HAP-1 (cell line): ENCODE measurements at regions not wholly inside any gene's neighbourhood (a gene's known extent, or its start where the extent isn't known, plus 50 kb on each side); places are given as distances from the start of the nearest gene placed in this dataset.
"Not testable (repeated sequence)": the region's sequence is repeated elsewhere in the genome, so short reads cannot be mapped to it uniquely, and the experiment has no call there.

Source experiments
- DNase-seq, 2 experiments: peaks; one replicate each; pipeline ENCODE4 v3.0.0-alpha.2; 2016 to 2020; ENCODE audit warnings: low spot score in 2 of 2
- H3K27me3 ChIP-seq: fragments of 250-450 bp; sonication (Bioruptor Pico); 2 replicates; pipeline ENCODE4 v1.5.1; 2020; ENCODE audit warnings: low read depth, mild to moderate bottlenecking, moderate library complexity
- H3K36me3 ChIP-seq: fragments of 250-450 bp; sonication (Bioruptor Pico); replicated peaks from 2 replicates; pipeline ENCODE4 v1.5.1; 2020; ENCODE audit warnings: mild to moderate bottlenecking
- H3K4me1 ChIP-seq: fragments of 250-450 bp; sonication (Bioruptor Pico); 2 replicates; pipeline ENCODE4 v1.5.1; 2020; ENCODE audit warnings: mild to moderate bottlenecking
- H3K4me3 ChIP-seq: fragments of 250-450 bp; sonication (Bioruptor Pico); 2 replicates; pipeline ENCODE4 v1.5.1; 2020; ENCODE audit warnings: mild to moderate bottlenecking, moderate library complexity
- H3K9me3 ChIP-seq: fragments of 250-450 bp; sonication (Bioruptor Pico); 2 replicates; pipeline ENCODE4 v1.5.1; 2020; ENCODE audit warnings: mild to moderate bottlenecking, moderate library complexity
- in situ Hi-C: fragments of 300-500 bp; cut with MboI; formaldehyde crosslinking; loops from 3 replicates; pipeline ENCODE4 v1.14.3; 2020; ENCODE audit warnings: low sequenced_read_pairs, inconsistent platforms, mixed read lengths

GRCh38 chr18:10127729-10128128 lies 213.9 kb downstream of the VAPA start:
- no peaks in the 10 kb centered on the region for H3K9me3 ChIP-seq
- DNase-seq, result no peak
- no peaks in the 10 kb centered on the region for H3K36me3 ChIP-seq
- no peaks in the 10 kb centered on the region; the same call in 1 of the 2 replicates for H3K27me3 ChIP-seq
- H3K4me3 ChIP-seq, result no peak overlapping the region
- in situ Hi-C loops, result no loop called here
- no peaks in the 10 kb centered on the region for H3K4me1 ChIP-seq

- Histone ChIP-seq H3K4me3 (no peak overlapping the region), H3K9me3 (no peaks in the 10 kb centered on the region), H3K4me1 (no peaks in the 10 kb centered on the region), H3K36me3 (no peaks in the 10 kb centered on the region), H3K27me3 (no peaks in the 10 kb centered on the region; the same call in 1 of the 2 replicates)
- in situ Hi-C loops, result no loop called here
- DNase-seq, result no peak
Measured at GRCh38 chr18:10128921-10129501, 215.2 kb downstream of the VAPA start.

GRCh38 chr18:10130606-10131005 lies 216.8 kb downstream of the VAPA start:
- Histone ChIP-seq H3K27me3 (no peaks in the 10 kb centered on the region; the same call in 1 of the 2 replicates), H3K9me3 (no peaks in the 10 kb centered on the region), H3K36me3 (no peaks in the 10 kb centered on the region), H3K4me1 (no peaks in the 10 kb centered on the region), H3K4me3 (no peak overlapping the region)
- no peak for DNase-seq
- in situ Hi-C loops, result no loop called here

- in situ Hi-C loops, result no loop called here
- no peaks in the 10 kb centered on the region for H3K27me3 ChIP-seq
- H3K9me3 ChIP-seq, result no peaks in the 10 kb centered on the region
- H3K36me3 ChIP-seq, result no peaks in the 10 kb centered on the region
- no peaks in the 10 kb centered on the region for H3K4me1 ChIP-seq
- no peak overlapping the region for H3K4me3 ChIP-seq
- no peak for DNase-seq
Measured at GRCh38 chr18:10131081-10131459, 217.3 kb downstream of the VAPA start.

- H3K27me3 ChIP-seq, result no peaks in the 10 kb centered on the region
- H3K4me3 ChIP-seq, result 0 out of 2 replicates have a peak overlapping the region, but pooled peaks have one; percentile 5
- in situ Hi-C loops, result no loop called here
- no peaks in the 10 kb centered on the region for H3K9me3 ChIP-seq
- H3K4me1 ChIP-seq, result no peaks in the 10 kb centered on the region
- H3K36me3 ChIP-seq, result no peaks in the 10 kb centered on the region
- DNase-seq, result peak; percentile 8 to 23
Measured at GRCh38 chr18:10131460-10132395, 217.9 kb downstream of the VAPA start.

GRCh38 chr18:10133516-10133915 lies 219.7 kb downstream of the VAPA start:
- H3K27me3 ChIP-seq, result no peaks in the 10 kb centered on the region
- in situ Hi-C loops, result no loop called here
- no peak for DNase-seq
- H3K36me3 ChIP-seq, result no peaks in the 10 kb centered on the region
- H3K9me3 ChIP-seq, result no peaks in the 10 kb centered on the region
- no peaks in the 10 kb centered on the region for H3K4me1 ChIP-seq
- H3K4me3 ChIP-seq, result no peak overlapping the region

- no peak for DNase-seq
- H3K27me3 ChIP-seq, result no peaks in the 10 kb centered on the region
- in situ Hi-C loops, result no loop called here
Measured at GRCh38 chr18:10134204-10134603, 220.4 kb downstream of the VAPA start.

GRCh38 chr18:10134749-10135148 lies 220.9 kb downstream of the VAPA start:
- H3K9me3 ChIP-seq, H3K4me3 ChIP-seq, in situ Hi-C loops, H3K4me1 ChIP-seq, DNase-seq, H3K36me3 ChIP-seq, H3K27me3 ChIP-seq: not testable (repeated sequence)

More at GRCh38 chr18:10134204-10134603, 220.4 kb downstream of the VAPA start:
- no peak overlapping the region for H3K4me3 ChIP-seq
- no peaks in the 10 kb centered on the region for H3K4me1 ChIP-seq
- H3K9me3 ChIP-seq, result no peaks in the 10 kb centered on the region
- H3K36me3 ChIP-seq, result no peaks in the 10 kb centered on the region

- Histone ChIP-seq H3K4me1 (no peaks in the 10 kb centered on the region), H3K27me3 (no peaks in the 10 kb centered on the region), H3K36me3 (no peaks in the 10 kb centered on the region), H3K9me3 (no peaks in the 10 kb centered on the region), H3K4me3 (no peak overlapping the region)
- DNase-seq, result no peak
- in situ Hi-C loops, result no loop called here
Measured at GRCh38 chr18:10135302-10135926, 221.6 kb downstream of the VAPA start.

GRCh38 chr18:10138719-10139118 lies 224.9 kb downstream of the VAPA start:
- Histone ChIP-seq H3K4me3 (no peak overlapping the region), H3K27me3 (no peaks in the 10 kb centered on the region), H3K9me3 (no peaks in the 10 kb centered on the region), H3K4me1 (no peaks in the 10 kb centered on the region), H3K36me3 (no peaks in the 10 kb centered on the region)
- in situ Hi-C loops, result no loop called here
- no peak for DNase-seq

GRCh38 chr18:10139783-10140410 lies 226.1 kb downstream of the VAPA start:
- in situ Hi-C loops, result no loop called here
- DNase-seq, result no peak
- Histone ChIP-seq H3K4me3 (no peak overlapping the region), H3K4me1 (no peaks in the 10 kb centered on the region), H3K9me3 (no peaks in the 10 kb centered on the region), H3K36me3 (no peaks in the 10 kb centered on the region), H3K27me3 (no peaks in the 10 kb centered on the region)

GRCh38 chr18:10140461-10141282 lies 226.9 kb downstream of the VAPA start:
- Histone ChIP-seq H3K4me3 (no peak overlapping the region), H3K27me3 (no peaks in the 10 kb centered on the region), H3K4me1 (no peaks in the 10 kb centered on the region), H3K36me3 (no peaks in the 10 kb centered on the region), H3K9me3 (no peaks in the 10 kb centered on the region)
- DNase-seq, result no peak
- in situ Hi-C loops, result no loop called here

- no peak for DNase-seq
- Histone ChIP-seq H3K27me3 (no peaks in the 10 kb centered on the region), H3K9me3 (no peaks in the 10 kb centered on the region), H3K4me3 (no peak overlapping the region), H3K4me1 (no peaks in the 10 kb centered on the region), H3K36me3 (no peaks in the 10 kb centered on the region)
- in situ Hi-C loops, result no loop called here
Measured at GRCh38 chr18:10141559-10141958, 227.7 kb downstream of the VAPA start.
